Motor neuron (in vitro differentiated cells): ENCODE measurements at regions not wholly inside any gene's neighbourhood (a gene's known extent, or its start where the extent isn't known, plus 50 kb on each side); places are given as distances from the start of the nearest gene placed in this dataset.
A peak's percentile ranks its signal among the peaks of the same experiment; 100 is the strongest.
"Not testable (repeated sequence)": the region's sequence is repeated elsewhere in the genome, so short reads cannot be mapped to it uniquely, and the experiment has no call there.

Experiments
- ATAC-seq, 8 experiments: fragments of 200-7000 bp; cut with Tn5 transposase; replicated peaks in 6 of 8; 2 replicates each; pipeline ENCODE4 v1.8.0; 2021; ENCODE audit warnings: mild to moderate bottlenecking in 8 of 8, moderate library complexity in 8 of 8
- H3K27ac ChIP-seq, 2 donors: fragments of 250-450 bp; sonication (Bioruptor Pico); 2 replicates each; pipeline ENCODE4 v1.9.0; 2021; ENCODE audit warnings: antibody characterized with exemption in 2 of 2, mild to moderate bottlenecking in 2 of 2, moderate library complexity in 1 of 2
- H3K4me1 ChIP-seq, 2 donors: fragments of 250-450 bp; sonication (Bioruptor Pico); replicated peaks in 1 of 2; 2 replicates each; pipeline ENCODE4 v1.6.1; 2021; ENCODE audit warnings: antibody characterized with exemption in 2 of 2, mild to moderate bottlenecking in 2 of 2, moderate library complexity in 1 of 2
- H3K4me3 ChIP-seq, 5 donors: fragments of 250-450 bp; sonication (Bioruptor Pico); 2 replicates each; pipeline ENCODE4 v1.9.0; 2021; ENCODE audit warnings: antibody characterized with exemption in 5 of 5, mild to moderate bottlenecking in 5 of 5, moderate library complexity in 4 of 5
- WGBS, 10 experiments: fragments of 450-650 bp; shearing (Covaris generic); methylation state at CpG; one replicate each; pipeline ENCODE4 v1.0.0; 2022; 5-methylcytosine and 5-hydroxymethylcytosine counted together
- in situ Hi-C, 9 experiments: fragments of 400-800 bp; cut with MboI; loops; one replicate each; pipeline ENCODE4 v1.15.0; 2021; ENCODE audit warnings: low sequenced_read_pairs in 9 of 9, low pct_unique_long_range_greater_than_20kb in 2 of 9; ENCODE audit not compliant: unreplicated experiment in 9 of 9

DNA sequence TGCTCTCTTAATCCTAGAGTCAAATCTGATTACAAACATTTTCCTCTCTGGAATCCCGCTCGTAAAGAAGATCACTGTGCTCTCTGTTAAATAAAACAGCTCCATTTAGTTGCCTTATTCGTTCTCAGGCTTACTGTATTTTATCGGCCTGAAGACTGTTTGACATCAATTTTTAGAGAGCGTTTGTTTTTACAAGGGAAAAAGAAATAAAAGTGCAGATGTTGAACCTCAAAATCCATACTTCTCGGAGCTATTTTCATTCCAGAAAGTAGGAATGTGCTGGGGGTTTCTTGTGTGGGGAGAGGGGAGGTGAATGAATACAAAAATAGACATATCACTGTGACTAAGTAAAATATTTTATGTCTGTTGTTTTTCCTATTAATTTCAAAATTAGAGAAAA lies 140.1 kb downstream of the ARRDC4 start:
- H3K4me1 ChIP-seq, in situ Hi-C loops, ATAC-seq, H3K4me3 ChIP-seq, H3K27ac ChIP-seq: not testable (repeated sequence)
- 16 to 92% (median 72%) methylated on average over 2 to 6 of the region's 6 CpGs; no CpG with 5 or more reads in 1 of the 10 experiments for WGBS, 10 experiments

DNA sequence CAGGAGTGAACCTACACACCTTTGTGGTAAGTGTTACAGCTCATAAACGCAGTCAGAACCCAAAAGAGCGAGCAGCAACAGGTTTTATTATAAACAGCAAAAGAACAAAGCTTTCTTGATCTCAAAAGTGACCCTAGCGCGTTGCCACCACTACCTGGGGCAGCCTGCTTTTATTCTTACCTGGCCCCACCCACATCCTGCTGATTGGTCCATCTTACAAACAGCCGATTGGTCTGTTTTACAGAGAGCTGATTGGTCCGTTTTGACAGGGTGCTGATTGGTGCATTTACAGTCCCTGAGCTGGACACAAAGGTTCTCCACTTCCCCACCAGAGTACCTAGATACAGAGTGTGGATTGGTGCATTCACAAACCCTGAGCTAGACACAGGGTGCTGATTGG lies 143.1 kb downstream of the ARRDC4 start:
- Histone ChIP-seq H3K27ac (no peak overlapping the region), H3K4me1 (no peaks in the 10 kb centered on the region), H3K4me3 (no peak overlapping the region)
- WGBS, 10 experiments = 58 to 100% (median 83%) methylated on average over 1 to 3 of the region's 6 CpGs; no CpG with 5 or more reads in 5 of the 10 experiments
- in situ Hi-C loops = no loop called here
- no peak for ATAC-seq

DNA sequence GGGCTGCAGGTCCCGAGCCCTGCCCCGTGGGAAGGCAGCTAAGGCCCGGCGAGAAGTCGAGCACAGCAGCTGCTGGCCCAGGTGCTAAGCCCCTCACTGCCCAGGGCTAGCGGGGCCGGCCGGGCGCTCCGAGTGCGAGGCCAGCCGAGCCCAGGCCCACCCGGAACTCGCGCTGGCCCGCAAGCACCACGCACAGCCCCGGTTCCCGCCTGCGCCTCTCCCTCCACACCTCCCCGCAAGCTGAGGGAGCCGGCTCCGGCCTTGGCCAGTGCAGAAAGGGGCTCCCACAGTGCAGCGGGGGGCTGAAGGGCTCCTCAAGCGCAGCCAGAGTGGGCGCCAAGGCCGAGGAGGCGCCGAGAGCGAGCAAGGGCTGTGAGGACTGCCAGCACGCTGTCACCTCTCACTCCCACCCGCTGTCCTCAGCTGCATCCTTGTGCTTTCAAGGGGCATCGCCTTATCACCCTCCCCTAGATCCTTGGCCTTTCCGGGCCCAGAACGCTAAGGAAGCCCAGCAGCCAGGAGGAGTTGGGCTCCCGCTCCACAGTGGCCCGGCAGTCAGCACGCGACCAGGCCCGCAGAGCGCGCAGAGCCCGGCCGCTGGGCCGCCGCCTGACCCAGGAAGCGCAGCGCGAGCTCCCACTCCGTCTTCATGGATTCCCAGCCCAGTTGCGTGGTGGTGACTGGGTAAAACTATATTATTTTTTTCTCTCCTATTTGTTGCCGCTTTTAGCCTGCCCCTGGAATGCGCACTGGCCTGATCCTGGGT lies 144.1 kb downstream of the ARRDC4 start:
- in situ Hi-C loops, ATAC-seq, H3K27ac ChIP-seq, H3K4me3 ChIP-seq, H3K4me1 ChIP-seq: not testable (repeated sequence)
- WGBS, 10 experiments = 30 to 100% (median 93%) methylated on average over 2 to 9 of the region's 53 CpGs; no CpG with 5 or more reads in 7 of the 10 experiments

DNA sequence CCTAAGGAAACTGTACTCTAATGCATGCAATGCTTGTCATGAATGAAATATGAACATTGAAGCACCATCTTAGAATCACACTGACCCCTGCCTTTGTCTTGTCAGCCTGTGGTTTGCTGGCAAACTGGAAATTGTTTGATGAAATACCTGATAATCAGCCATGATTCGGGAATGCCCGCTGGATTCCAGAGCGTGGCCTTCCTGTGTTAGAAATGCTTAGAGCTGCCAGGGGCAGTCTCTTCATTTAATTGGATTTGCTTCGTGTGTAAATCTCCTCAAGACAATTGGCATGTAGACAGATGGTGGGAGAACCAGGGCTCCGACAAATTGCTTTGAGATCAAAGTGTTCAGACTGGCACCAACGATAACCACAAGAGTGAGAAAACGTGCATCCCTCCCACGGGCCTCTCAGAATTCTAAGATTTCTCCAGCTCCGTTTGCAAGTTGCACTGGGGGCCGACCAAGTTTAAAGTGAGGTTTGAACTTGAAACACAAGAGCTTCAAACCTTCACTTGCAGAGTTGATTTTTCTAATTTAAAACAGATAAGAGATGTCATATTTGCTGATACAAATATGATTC lies 146.2 kb downstream of the ARRDC4 start:
- peak in 2 of 8 experiments; percentile 52 to 55 for ATAC-seq
- no CpG with 5 or more reads among the region's 10 CpGs for WGBS, 10 experiments
- H3K4me3 ChIP-seq, H3K4me1 ChIP-seq, H3K27ac ChIP-seq, in situ Hi-C loops: not testable (repeated sequence)

DNA sequence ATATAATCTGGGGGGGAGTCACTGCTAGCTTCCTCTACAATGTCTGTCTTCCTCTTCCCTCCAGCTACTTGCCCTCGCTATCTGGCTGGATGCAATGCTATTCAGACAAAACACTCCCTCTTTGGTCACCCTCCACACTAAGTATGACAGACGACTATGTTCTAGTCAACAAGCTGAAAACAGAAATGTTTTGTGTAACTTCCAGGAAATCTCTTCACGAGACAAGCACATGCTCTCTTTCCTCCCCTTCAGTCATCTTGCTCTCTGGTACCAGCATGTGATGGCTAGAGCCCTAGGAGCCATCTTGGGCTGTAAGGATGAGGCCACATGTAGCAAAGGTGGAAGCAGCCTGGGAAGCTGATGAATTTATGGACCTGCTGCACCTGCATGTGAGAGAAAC lies 151.3 kb downstream of the ARRDC4 start:
- no peak overlapping the region for H3K27ac ChIP-seq
- ATAC-seq = no peak
- no peak overlapping the region for H3K4me3 ChIP-seq
- peaks cover 0 to 2% of the 10 kb centered on the region in 2 donors for H3K4me1 ChIP-seq
- in situ Hi-C loops = no loop called here
- WGBS, 10 experiments = 7 to 100% (median 46%) methylated on average over 1 to 3 of the region's 3 CpGs; no CpG with 5 or more reads in 4 of the 10 experiments

DNA sequence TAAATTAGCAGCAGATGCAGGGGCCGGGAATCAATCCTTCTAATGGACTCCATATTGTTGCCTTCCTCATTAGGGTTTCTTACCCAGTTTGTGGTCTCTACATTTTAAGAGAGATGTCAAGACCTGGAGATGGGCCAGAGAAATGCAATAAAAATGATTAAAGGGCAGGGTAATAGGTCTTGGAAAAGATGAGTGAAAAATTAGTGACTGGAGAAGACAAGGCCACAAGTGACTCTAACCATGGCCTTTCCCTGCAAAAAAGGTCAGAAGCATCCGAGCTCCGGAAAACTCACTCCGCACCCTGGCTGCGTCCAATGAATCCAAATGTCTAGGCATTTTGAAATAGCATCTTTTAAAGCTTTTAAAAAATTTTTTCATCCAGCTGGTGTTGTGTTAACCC lies 152.8 kb downstream of the ARRDC4 start:
- H3K4me1 ChIP-seq = peaks cover 0 to 2% of the 10 kb centered on the region in 2 donors
- no peak overlapping the region for H3K27ac ChIP-seq
- WGBS, 10 experiments = 47 to 100% (median 76%) methylated on average over 3 to 5 of the region's 5 CpGs; no CpG with 5 or more reads in 2 of the 10 experiments
- in situ Hi-C loops = no loop called here
- no peak overlapping the region for H3K4me3 ChIP-seq
- ATAC-seq = no peak

DNA sequence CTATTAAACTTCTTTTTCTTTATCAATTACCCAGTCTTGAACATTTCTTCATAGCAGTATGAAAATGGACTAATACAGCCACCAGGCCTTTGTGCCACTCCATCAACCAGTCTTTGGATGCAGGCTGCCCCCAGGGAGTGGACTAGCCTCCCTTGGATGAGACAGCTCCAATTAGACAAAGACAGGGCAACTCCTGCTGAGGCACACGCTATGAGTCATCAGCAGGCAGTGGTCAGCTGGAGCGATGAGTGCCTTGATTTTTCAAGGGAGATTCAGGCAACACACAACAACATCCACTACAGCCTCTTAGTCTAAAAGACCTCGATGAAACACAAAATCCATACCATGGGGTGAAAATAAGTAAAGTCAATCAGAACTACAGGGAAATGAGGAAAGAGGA lies 160.1 kb downstream of the ARRDC4 start:
- no peak for ATAC-seq
- Histone ChIP-seq H3K27ac (no peak overlapping the region), H3K4me3 (no peak overlapping the region), H3K4me1 (no peaks in the 10 kb centered on the region)
- in situ Hi-C loops = no loop called here
- WGBS, 10 experiments = 0 to 83% (median 31%) methylated on average over 1 to 3 of the region's 3 CpGs; no CpG with 5 or more reads in 5 of the 10 experiments

DNA sequence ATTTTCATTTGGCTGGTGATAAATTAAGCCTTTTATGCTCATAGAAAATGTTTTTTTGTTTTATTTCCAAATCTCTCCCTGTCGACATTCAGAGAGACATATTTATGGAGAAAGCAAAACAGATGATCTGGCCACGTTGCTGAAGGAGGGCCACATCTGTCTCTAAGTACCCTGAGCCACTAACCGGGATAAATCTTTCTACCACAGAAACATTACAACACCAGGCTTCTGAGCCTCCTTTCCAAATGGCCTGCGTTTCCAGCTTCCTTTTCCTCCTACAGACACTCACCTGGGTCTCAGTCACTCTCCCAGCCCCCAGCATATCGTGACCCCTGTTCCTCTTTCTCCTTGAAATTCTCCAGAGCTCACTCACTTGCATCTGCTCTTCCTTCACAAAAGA lies 161.0 kb downstream of the ARRDC4 start:
- in situ Hi-C loops = no loop called here
- no peak for ATAC-seq

DNA sequence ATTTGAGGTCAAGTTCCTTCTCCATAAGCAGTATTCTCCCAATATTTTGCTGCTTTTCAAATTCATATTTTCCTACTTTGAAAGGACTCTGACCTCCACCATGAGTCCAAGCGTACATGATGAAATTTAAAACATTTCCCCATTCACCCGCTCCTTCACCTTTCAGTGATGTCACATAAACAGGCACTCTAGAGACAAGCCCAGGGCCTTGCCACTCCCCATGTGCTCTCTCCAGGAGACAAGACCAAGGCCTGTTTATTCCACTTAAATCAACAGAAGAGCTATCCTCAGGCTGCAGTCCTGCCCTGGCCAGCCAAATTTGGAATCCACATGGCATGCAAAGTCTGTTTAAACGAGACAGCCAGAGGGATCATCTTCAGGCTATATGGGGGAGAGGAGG lies 161.5 kb downstream of the ARRDC4 start:
- Histone ChIP-seq H3K4me3 (no peak overlapping the region), H3K27ac (no peak overlapping the region), H3K4me1 (no peaks in the 10 kb centered on the region)
- ATAC-seq = no peak
- in situ Hi-C loops = no loop called here
- WGBS, 10 experiments = 20 to 100% (median 76%) methylated on average over 1 to 3 of the region's 3 CpGs; no CpG with 5 or more reads in 2 of the 10 experiments

More for the DNA sequence above, 161.0 kb downstream of the ARRDC4 start:
- Histone ChIP-seq H3K4me1 (no peaks in the 10 kb centered on the region), H3K4me3 (no peak overlapping the region), H3K27ac (no peak overlapping the region)
- 4 to 82% (median 72%) methylated on average over 1 to 5 of the region's 5 CpGs; no CpG with 5 or more reads in 1 of the 10 experiments for WGBS, 10 experiments

DNA sequence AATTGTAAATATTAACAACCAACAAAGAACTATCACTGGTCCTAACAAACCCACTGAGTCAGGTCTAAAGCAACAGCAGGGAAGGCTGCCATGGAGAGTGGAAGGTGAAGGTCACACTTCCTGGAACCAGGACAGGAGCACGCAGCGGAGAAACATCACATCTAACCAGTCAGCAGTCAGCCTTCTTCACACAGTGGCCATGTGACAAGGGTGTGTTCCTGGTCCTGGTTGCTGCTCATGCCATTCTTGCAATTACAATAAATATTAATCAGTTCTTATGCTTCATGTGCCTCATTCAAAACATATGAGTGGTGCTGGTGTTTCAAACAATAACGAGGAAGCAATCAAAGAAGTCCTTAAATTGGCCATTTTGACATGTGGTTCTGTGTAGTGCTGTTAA lies 162.8 kb downstream of the ARRDC4 start:
- peak in 2 of 8 experiments; percentile 38 to 65 for ATAC-seq

DNA sequence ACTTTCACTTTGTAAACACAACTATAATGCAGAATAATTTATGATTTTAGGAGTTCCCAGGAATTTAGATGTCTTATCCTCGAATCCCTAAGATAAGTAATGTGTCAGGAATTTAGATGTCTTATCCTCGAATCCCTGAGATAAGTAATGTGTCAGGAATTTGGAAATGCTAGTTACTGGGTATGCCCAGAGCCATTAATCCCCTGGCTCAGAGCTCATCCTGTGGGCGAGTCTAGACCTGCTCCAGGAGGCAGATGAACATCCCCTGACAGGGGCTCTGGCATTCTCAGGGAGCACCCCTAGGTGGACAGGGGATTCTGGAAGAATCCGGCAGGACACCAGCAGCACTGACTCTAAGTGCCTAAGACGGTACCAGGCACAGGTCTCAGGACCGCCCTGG lies 163.3 kb downstream of the ARRDC4 start:
- no peak for ATAC-seq
- Histone ChIP-seq H3K27ac (no peak overlapping the region), H3K4me1 (no peaks in the 10 kb centered on the region), H3K4me3 (no peak overlapping the region)
- 0 to 73% (median 20%) methylated on average over 1 to 5 of the region's 6 CpGs; no CpG with 5 or more reads in 3 of the 10 experiments for WGBS, 10 experiments
- in situ Hi-C loops = no loop called here

More for the DNA sequence above, 162.8 kb downstream of the ARRDC4 start:
- WGBS, 10 experiments = 20 to 83% (median 61%) methylated on average over 1 to 3 of the region's 3 CpGs; no CpG with 5 or more reads in 4 of the 10 experiments
- in situ Hi-C loops = no loop called here
- H3K4me3 ChIP-seq = no peak overlapping the region
- H3K4me1 ChIP-seq = no peaks in the 10 kb centered on the region
- no peak overlapping the region for H3K27ac ChIP-seq

DNA sequence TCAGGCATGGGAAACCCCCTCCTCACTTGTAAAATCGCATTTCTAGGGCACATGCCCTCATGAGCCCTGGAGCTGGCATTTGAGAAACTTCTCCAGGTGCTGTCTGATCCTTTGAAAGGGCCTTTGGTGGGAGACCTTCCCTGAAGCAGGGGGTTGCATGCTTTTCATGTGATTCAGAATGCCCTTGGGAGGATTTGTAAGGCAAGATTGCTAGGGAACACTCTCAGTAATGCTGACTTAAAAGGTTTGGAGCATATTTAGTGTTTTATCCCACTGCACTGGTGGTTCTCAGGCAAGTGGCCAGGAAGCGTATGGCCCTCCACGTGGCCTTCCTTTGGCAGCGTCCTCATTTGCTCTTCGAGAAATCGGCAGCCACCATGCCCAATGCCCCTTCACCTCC lies 164.1 kb downstream of the ARRDC4 start:
- in situ Hi-C loops = no loop called here
- H3K27ac ChIP-seq = no peak overlapping the region
- H3K4me1 ChIP-seq = no peaks in the 10 kb centered on the region
- 0 to 96% (median 84%) methylated on average over 1 to 6 of the region's 6 CpGs; no CpG with 5 or more reads in 3 of the 10 experiments for WGBS, 10 experiments
- no peak for ATAC-seq
- no peak overlapping the region for H3K4me3 ChIP-seq

DNA sequence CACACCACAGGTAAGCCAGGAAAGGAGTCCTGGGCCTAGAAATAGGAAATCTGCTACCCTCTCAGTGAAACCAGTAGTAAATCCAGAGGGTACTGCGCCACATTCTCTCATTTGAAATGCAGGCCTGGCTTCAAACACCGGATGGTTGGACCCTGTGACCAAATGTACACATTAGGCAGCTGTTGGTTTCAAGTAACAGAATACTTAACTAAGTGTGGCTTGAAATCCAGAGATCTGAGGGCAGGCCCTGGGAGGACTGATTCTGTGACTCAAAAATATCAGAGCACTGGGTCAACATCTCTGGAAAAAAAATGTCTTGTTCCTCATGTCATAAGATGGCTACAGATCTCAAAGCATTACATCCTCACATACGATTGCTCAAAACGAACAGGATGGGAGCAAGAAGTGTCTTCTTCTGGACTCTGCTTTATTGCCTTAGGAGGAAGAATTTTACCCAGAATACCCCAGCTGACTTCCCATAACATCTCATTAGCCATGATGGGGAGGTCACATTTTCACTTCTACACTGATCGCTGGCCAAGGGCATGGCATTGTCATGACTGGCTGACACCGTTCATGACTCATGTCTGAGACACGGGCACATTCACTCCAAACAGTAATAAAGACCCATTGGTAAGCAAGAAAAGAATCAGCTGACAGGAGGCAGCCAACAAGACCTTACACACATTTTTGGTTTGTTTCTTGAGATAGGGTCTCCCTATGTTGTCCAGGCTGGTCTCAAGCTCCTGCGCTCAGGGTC lies 166.0 kb downstream of the ARRDC4 start:
- in situ Hi-C loops = no loop called here
- no peak overlapping the region for H3K27ac ChIP-seq
- no peak overlapping the region for H3K4me3 ChIP-seq
- 46 to 94% (median 81%) methylated on average over 2 to 6 of the region's 8 CpGs; no CpG with 5 or more reads in 1 of the 10 experiments for WGBS, 10 experiments
- H3K4me1 ChIP-seq = peaks cover under 1 to 3% of the 10 kb centered on the region in 2 donors
- ATAC-seq = peak in 1 of 8 experiments; percentile 46
